ENCODE measurements at regions not wholly inside any gene's neighbourhood (a gene's known extent, or its start where the extent isn't known, plus 50 kb on each side); places are given as distances from the start of the nearest gene placed in this dataset.

- no peak for TF ChIP-seq TEAD4 (IDR thresholded peaks at IDR 0.05)
- TF ChIP-seq FOXM1 (IDR thresholded peaks at IDR 0.05; ENCODE audit: borderline replicate concordance, low read depth), result no peak
- no peak for TF ChIP-seq EGR1 (IDR thresholded peaks at IDR 0.05)
- no peak for TF ChIP-seq MAX (IDR thresholded peaks at IDR 0.05)
- no peak for TF ChIP-seq RAD21 (IDR thresholded peaks at IDR 0.05; ENCODE audit: low read depth)
- no peak for TF ChIP-seq TCF12 (IDR thresholded peaks at IDR 0.05; ENCODE audit: low read depth)
- TF ChIP-seq YY1 (IDR thresholded peaks at IDR 0.05; ENCODE audit: low read depth), result no peak
- no peak for TF ChIP-seq TAF1 (IDR thresholded peaks at IDR 0.05; ENCODE audit: low read depth)
- TF ChIP-seq REST (IDR thresholded peaks at IDR 0.05; ENCODE audit: low read depth), result no peak
- TF ChIP-seq CEBPB (IDR thresholded peaks at IDR 0.05), result no peak
- TF ChIP-seq EP300 (IDR thresholded peaks at IDR 0.05; ENCODE audit: borderline replicate concordance), result no peak
- TF ChIP-seq NFIC (IDR thresholded peaks at IDR 0.05), result no peak
- no peak for TF ChIP-seq CREB1 (IDR thresholded peaks at IDR 0.05; ENCODE audit: low read depth)
- TF ChIP-seq ZBTB7A (IDR thresholded peaks at IDR 0.05; ENCODE audit: low read depth), result no peak
- TF ChIP-seq USF1 (IDR thresholded peaks at IDR 0.05), result no peak
These were observed 153.2 kb upstream of the FZD8 start for GRCh38 chr10:35795131-35795824.

GRCh38 chr10:35794703-35795102, 152.6 kb upstream of the FZD8 start:
- TF ChIP-seq ZBTB7A (IDR thresholded peaks at IDR 0.05; ENCODE audit: low read depth), result no peak
- no peak for TF ChIP-seq EGR1 (IDR thresholded peaks at IDR 0.05)
- TF ChIP-seq NFIC (IDR thresholded peaks at IDR 0.05), result no peak
- no peak for TF ChIP-seq TAF1 (IDR thresholded peaks at IDR 0.05; ENCODE audit: low read depth)
- no peak for TF ChIP-seq CEBPB (IDR thresholded peaks at IDR 0.05)
- TF ChIP-seq TCF12 (IDR thresholded peaks at IDR 0.05; ENCODE audit: low read depth), result no peak
- TF ChIP-seq EP300 (IDR thresholded peaks at IDR 0.05; ENCODE audit: borderline replicate concordance), result no peak
- TF ChIP-seq RAD21 (IDR thresholded peaks at IDR 0.05; ENCODE audit: low read depth), result no peak
- TF ChIP-seq USF1 (IDR thresholded peaks at IDR 0.05), result no peak
- TF ChIP-seq CREB1 (IDR thresholded peaks at IDR 0.05; ENCODE audit: low read depth), result no peak
- TF ChIP-seq FOXM1 (IDR thresholded peaks at IDR 0.05; ENCODE audit: borderline replicate concordance, low read depth), result no peak
- no peak for TF ChIP-seq YY1 (IDR thresholded peaks at IDR 0.05; ENCODE audit: low read depth)
- TF ChIP-seq MAX (IDR thresholded peaks at IDR 0.05), result no peak
- no peak for TF ChIP-seq TEAD4 (IDR thresholded peaks at IDR 0.05)
- no peak for TF ChIP-seq REST (IDR thresholded peaks at IDR 0.05; ENCODE audit: low read depth)

GRCh38 chr10:35792291-35792690, 150.2 kb upstream of the FZD8 start:
- TF ChIP-seq CEBPB (IDR thresholded peaks at IDR 0.05) (no peak), YY1 (IDR thresholded peaks at IDR 0.05; ENCODE audit: low read depth) (no peak), TEAD4 (IDR thresholded peaks at IDR 0.05) (no peak), EGR1 (IDR thresholded peaks at IDR 0.05) (no peak)

GRCh38 chr10:35789996-35790395, 147.9 kb upstream of the FZD8 start:
- TF ChIP-seq CEBPB (IDR thresholded peaks at IDR 0.05), result no peak
- no peak for TF ChIP-seq YY1 (IDR thresholded peaks at IDR 0.05; ENCODE audit: low read depth)
- no peak for TF ChIP-seq USF1 (IDR thresholded peaks at IDR 0.05)
- TF ChIP-seq REST (IDR thresholded peaks at IDR 0.05; ENCODE audit: low read depth), result no peak
- TF ChIP-seq FOXM1 (IDR thresholded peaks at IDR 0.05; ENCODE audit: borderline replicate concordance, low read depth), result no peak
- no peak for TF ChIP-seq CREB1 (IDR thresholded peaks at IDR 0.05; ENCODE audit: low read depth)
- TF ChIP-seq EGR1 (IDR thresholded peaks at IDR 0.05), result no peak
- no peak for TF ChIP-seq TAF1 (IDR thresholded peaks at IDR 0.05; ENCODE audit: low read depth)
- TF ChIP-seq RAD21 (IDR thresholded peaks at IDR 0.05; ENCODE audit: low read depth), result no peak
- TF ChIP-seq ZBTB7A (IDR thresholded peaks at IDR 0.05; ENCODE audit: low read depth), result no peak
- no peak for TF ChIP-seq TEAD4 (IDR thresholded peaks at IDR 0.05)
- no peak for TF ChIP-seq NFIC (IDR thresholded peaks at IDR 0.05)
- TF ChIP-seq MAX (IDR thresholded peaks at IDR 0.05), result no peak
- no peak for TF ChIP-seq EP300 (IDR thresholded peaks at IDR 0.05; ENCODE audit: borderline replicate concordance)
- no peak for TF ChIP-seq TCF12 (IDR thresholded peaks at IDR 0.05; ENCODE audit: low read depth)
